Neural cell (in vitro differentiated cells): ENCODE measurements at regions not wholly inside any gene's neighbourhood (a gene's known extent, or its start where the extent isn't known, plus 50 kb on each side); places are given as distances from the start of the nearest gene placed in this dataset.

Source experiments
- EP300 ChIP-seq: fragments of 450-650 bp; conservative IDR thresholded peaks from 2 replicates; pipeline ENCODE4 v1.6.1; 2014; ENCODE audit warnings: antibody characterized with exemption, mild to moderate bottlenecking, moderate library complexity; ENCODE audit not compliant: poor library complexity, severe bottlenecking
- EZH2 ChIP-seq: fragments of 200-600, 300-800 bp; shearing (Covaris generic), sonication (generic); IDR thresholded peaks from 2 replicates; pipeline ENCODE4 v1.6.1; 2014; ENCODE audit warnings: antibody characterized with exemption, low read length, borderline replicate concordance, mild to moderate bottlenecking; ENCODE audit not compliant: insufficient read depth, poor library complexity, severe bottlenecking
- POLR2AphosphoS5 ChIP-seq: IDR thresholded peaks from 2 replicates; pipeline ENCODE4 v1.6.1; 2012
- RAD21 ChIP-seq: fragments of 450-650 bp; conservative IDR thresholded peaks from 2 replicates; pipeline ENCODE4 v1.6.1; 2014; ENCODE audit warnings: antibody characterized with exemption, mild to moderate bottlenecking, moderate library complexity
- SMC3 ChIP-seq: fragments of 450-650 bp; conservative IDR thresholded peaks from 2 replicates; pipeline ENCODE4 v1.6.1; 2014; ENCODE audit warnings: antibody characterized with exemption, mild to moderate bottlenecking, moderate library complexity; ENCODE audit not compliant: poor library complexity
- TAF1 ChIP-seq: IDR thresholded peaks from 2 replicates; pipeline ENCODE4 v1.6.1; 2012; ENCODE audit warnings: low read depth
- TF ChIP-seq, protein P1 (sequence below): IDR thresholded peaks from 2 replicates; pipeline ENCODE4 v1.6.1; 2012; ENCODE audit warnings: borderline replicate concordance
- TF ChIP-seq, protein P2 (sequence below): fragments of 450-650 bp; IDR thresholded peaks from 2 replicates; pipeline ENCODE4 v1.5.1; 2014; ENCODE audit warnings: antibody characterized with exemption, mild to moderate bottlenecking, moderate library complexity; ENCODE audit not compliant: poor library complexity, severe bottlenecking

DNA sequence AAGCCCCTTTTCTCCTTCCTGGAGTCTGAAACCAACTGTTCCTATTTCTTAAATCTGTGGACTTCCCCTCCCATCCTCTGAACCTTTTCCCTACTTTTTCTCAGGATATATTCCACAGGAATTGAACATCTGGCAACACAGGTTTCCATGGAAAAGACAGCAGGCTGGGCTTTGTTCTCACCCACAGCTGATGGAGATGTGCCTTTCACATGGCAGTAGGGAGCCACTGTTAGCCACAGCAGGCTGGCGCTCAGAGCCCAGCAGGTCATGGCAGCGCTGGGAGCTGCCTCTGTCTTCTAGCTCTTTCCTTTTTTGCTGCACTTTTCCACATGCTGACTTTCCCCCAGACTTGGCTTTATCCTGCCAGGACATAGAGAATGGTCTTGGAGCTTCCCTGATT is 116.4 kb upstream of the NLRP1 start:
- TF ChIP-seq, protein P1, sequence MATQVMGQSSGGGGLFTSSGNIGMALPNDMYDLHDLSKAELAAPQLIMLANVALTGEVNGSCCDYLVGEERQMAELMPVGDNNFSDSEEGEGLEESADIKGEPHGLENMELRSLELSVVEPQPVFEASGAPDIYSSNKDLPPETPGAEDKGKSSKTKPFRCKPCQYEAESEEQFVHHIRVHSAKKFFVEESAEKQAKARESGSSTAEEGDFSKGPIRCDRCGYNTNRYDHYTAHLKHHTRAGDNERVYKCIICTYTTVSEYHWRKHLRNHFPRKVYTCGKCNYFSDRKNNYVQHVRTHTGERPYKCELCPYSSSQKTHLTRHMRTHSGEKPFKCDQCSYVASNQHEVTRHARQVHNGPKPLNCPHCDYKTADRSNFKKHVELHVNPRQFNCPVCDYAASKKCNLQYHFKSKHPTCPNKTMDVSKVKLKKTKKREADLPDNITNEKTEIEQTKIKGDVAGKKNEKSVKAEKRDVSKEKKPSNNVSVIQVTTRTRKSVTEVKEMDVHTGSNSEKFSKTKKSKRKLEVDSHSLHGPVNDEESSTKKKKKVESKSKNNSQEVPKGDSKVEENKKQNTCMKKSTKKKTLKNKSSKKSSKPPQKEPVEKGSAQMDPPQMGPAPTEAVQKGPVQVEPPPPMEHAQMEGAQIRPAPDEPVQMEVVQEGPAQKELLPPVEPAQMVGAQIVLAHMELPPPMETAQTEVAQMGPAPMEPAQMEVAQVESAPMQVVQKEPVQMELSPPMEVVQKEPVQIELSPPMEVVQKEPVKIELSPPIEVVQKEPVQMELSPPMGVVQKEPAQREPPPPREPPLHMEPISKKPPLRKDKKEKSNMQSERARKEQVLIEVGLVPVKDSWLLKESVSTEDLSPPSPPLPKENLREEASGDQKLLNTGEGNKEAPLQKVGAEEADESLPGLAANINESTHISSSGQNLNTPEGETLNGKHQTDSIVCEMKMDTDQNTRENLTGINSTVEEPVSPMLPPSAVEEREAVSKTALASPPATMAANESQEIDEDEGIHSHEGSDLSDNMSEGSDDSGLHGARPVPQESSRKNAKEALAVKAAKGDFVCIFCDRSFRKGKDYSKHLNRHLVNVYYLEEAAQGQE = no peak
- TF ChIP-seq RAD21 (no peak), EZH2 (no peak), POLR2AphosphoS5 (no peak), TAF1 (no peak), SMC3 (no peak), EP300 (no peak)
- TF ChIP-seq, protein P2, sequence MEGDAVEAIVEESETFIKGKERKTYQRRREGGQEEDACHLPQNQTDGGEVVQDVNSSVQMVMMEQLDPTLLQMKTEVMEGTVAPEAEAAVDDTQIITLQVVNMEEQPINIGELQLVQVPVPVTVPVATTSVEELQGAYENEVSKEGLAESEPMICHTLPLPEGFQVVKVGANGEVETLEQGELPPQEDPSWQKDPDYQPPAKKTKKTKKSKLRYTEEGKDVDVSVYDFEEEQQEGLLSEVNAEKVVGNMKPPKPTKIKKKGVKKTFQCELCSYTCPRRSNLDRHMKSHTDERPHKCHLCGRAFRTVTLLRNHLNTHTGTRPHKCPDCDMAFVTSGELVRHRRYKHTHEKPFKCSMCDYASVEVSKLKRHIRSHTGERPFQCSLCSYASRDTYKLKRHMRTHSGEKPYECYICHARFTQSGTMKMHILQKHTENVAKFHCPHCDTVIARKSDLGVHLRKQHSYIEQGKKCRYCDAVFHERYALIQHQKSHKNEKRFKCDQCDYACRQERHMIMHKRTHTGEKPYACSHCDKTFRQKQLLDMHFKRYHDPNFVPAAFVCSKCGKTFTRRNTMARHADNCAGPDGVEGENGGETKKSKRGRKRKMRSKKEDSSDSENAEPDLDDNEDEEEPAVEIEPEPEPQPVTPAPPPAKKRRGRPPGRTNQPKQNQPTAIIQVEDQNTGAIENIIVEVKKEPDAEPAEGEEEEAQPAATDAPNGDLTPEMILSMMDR = no peak
